ENCODE measurements at regions not wholly inside any gene's neighbourhood (a gene's known extent, or its start where the extent isn't known, plus 50 kb on each side); places are given as distances from the start of the nearest gene placed in this dataset.
"Not testable (repeated sequence)": the region's sequence is repeated elsewhere in the genome, so short reads cannot be mapped to it uniquely, and the experiment has no call there.

- DNase-seq; H3K4me3 ChIP-seq (ENCODE audit: insufficient read depth, low read depth, low read length); H3K36me3 ChIP-seq (replicated peaks; ENCODE audit: control insufficient read depth, insufficient read depth, low read length); H3K27me3 ChIP-seq (ENCODE audit: control insufficient read depth, insufficient read depth, low read length): not testable (repeated sequence)
Observed at GRCh38 chr12:124089181-124089914, 116.3 kb downstream of the ZNF664 start.

DNA sequence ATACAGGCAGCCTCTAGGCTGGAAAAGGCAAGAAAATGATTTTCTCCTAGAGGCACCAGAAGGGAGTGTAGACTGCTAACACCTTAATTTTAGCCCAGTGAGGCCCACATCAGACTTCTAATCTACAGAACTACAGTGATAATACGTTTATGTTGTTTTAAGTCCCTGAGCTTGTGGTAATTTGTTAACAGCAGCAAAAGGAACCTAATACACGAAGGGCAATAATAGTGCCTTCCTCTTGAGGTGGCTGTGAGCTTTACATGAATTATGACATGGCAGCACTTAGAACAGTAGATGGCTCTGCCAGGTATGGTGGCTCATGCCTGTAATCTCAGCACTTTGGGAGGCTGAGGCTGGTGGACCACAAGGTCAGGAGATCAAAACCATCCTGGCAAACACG, 118.8 kb downstream of the ZNF664 start:
- Histone ChIP-seq H3K36me3 (replicated peaks; ENCODE audit: control insufficient read depth, insufficient read depth, low read length) (no peaks in the 10 kb centered on the region), H3K27me3 (ENCODE audit: control insufficient read depth, insufficient read depth, low read length) (no peaks in the 10 kb centered on the region), H3K4me3 (ENCODE audit: insufficient read depth, low read depth, low read length) (no peak overlapping the region)
- no peak for DNase-seq

- H3K4me3 ChIP-seq (ENCODE audit: insufficient read depth, low read depth, low read length); DNase-seq; H3K27me3 ChIP-seq (ENCODE audit: control insufficient read depth, insufficient read depth, low read length): not testable (repeated sequence)
Observed at GRCh38 chr12:124092532-124092931, 119.5 kb downstream of the ZNF664 start.

DNA sequence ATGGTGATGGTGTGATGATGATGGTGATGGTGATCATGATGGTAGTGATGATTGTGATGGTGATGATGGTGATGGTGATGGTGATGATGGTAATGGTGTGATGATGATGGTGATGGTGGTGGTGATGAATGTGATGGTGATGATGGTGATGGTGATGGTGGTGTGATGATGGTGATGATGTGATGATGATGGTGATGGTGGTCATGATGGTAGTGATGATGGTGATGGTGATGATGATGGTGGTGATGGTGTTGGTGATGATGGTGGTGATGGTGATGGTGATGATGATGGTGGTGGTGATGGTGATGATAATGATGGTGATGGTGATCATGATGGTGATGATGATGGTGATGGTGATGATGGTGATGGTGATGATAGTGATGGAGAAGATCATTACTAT, 120.3 kb downstream of the ZNF664 start:
- Histone ChIP-seq H3K27me3 (ENCODE audit: control insufficient read depth, insufficient read depth, low read length) (no peaks in the 10 kb centered on the region), H3K36me3 (replicated peaks; ENCODE audit: control insufficient read depth, insufficient read depth, low read length) (no peaks in the 10 kb centered on the region), H3K4me3 (ENCODE audit: insufficient read depth, low read depth, low read length) (no peak overlapping the region)
- no peak for DNase-seq

More at GRCh38 chr12:124092532-124092931, 119.5 kb downstream of the ZNF664 start:
- H3K36me3 ChIP-seq (replicated peaks; ENCODE audit: control insufficient read depth, insufficient read depth, low read length), result not testable (repeated sequence)

DNA sequence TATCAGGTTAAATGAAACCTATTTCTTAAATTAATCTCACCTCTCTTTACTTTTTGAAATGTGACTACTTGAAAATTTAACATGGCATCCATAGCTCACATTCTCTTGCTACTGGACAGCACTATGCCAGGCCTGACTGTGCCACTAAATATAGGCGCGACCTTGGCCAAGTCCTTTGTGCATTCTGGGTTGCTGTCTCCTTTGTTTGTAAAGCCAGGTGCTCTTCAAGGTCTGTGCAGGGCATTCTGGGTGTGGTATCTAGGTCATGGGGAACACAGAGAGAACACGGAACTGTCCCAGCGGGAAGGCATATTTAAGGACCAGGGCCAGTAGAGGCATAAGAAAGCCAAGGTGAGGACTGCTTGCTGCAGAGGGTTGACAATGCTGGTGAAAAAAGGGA, 121.2 kb downstream of the ZNF664 start:
- no peak for DNase-seq
- Histone ChIP-seq H3K36me3 (replicated peaks; ENCODE audit: control insufficient read depth, insufficient read depth, low read length) (no peaks in the 10 kb centered on the region), H3K4me3 (ENCODE audit: insufficient read depth, low read depth, low read length) (no peak overlapping the region), H3K27me3 (ENCODE audit: control insufficient read depth, insufficient read depth, low read length) (no peaks in the 10 kb centered on the region)

- Histone ChIP-seq H3K27me3 (ENCODE audit: control insufficient read depth, insufficient read depth, low read length) (no peaks in the 10 kb centered on the region), H3K4me3 (ENCODE audit: insufficient read depth, low read depth, low read length) (no peak overlapping the region), H3K36me3 (replicated peaks; ENCODE audit: control insufficient read depth, insufficient read depth, low read length) (no peaks in the 10 kb centered on the region)
- no peak for DNase-seq
Observed at GRCh38 chr12:124094733-124095132, 121.7 kb downstream of the ZNF664 start.

DNA sequence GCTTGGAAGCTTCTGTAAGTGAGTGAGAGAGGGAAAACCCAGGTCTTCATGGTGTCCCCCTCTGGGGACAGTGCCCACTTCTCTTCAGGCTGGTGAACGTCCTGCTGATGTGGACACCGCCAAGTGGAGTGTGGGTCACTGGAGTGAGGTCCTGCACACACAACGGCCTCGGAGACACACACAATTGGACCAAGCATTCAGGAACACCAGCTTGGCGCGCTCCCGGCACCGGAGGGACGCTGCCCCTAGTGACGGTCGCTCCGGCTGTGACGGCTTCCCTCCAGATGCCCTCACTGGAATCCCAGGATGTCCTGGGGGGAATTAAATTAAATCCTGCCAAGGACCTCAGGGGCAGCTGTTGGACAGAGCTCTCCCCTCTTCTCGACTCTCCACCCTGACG, 123.1 kb downstream of the ZNF664 start:
- DNase-seq, result no peak
- Histone ChIP-seq H3K4me3 (ENCODE audit: insufficient read depth, low read depth, low read length) (no peak overlapping the region), H3K27me3 (ENCODE audit: control insufficient read depth, insufficient read depth, low read length) (no peaks in the 10 kb centered on the region), H3K36me3 (replicated peaks; ENCODE audit: control insufficient read depth, insufficient read depth, low read length) (no peaks in the 10 kb centered on the region)

DNA sequence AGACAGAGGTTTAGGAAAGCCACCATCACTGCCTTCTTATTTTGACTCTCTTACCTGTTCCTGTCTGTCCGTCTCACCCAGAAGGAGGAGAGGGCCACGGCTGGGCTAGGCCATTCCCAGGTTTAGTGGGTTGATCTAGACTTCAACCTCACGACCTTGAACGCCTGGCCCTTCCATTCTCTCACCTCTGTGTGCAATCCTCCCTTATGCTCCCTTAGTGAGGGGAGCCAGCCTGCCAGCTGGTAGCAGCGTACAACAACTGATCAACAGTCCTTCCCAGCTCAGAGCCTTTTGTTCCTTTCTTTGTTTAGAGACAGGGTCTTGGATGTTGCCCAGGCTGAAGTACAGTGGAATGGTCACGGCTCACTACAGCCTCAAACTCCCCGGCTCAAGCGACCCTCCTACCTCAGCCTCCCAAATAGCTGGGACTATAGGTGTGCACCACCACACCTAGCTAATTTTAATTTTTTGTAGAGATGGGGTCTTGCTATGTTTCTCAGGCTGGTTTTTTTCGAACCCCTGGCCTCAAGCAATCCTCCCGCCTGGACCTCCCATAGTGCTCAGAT, 123.9 kb downstream of the ZNF664 start:
- no peak overlapping the region for H3K4me3 ChIP-seq (ENCODE audit: insufficient read depth, low read depth, low read length)
- no peak for DNase-seq

GRCh38 chr12:124097701-124098100, 124.7 kb downstream of the ZNF664 start:
- DNase-seq, result no peak
- Histone ChIP-seq H3K36me3 (replicated peaks; ENCODE audit: control insufficient read depth, insufficient read depth, low read length) (no peaks in the 10 kb centered on the region), H3K4me3 (ENCODE audit: insufficient read depth, low read depth, low read length) (no peak overlapping the region), H3K27me3 (ENCODE audit: control insufficient read depth, insufficient read depth, low read length) (no peaks in the 10 kb centered on the region)

More for the DNA sequence above, 123.9 kb downstream of the ZNF664 start:
- Histone ChIP-seq H3K36me3 (replicated peaks; ENCODE audit: control insufficient read depth, insufficient read depth, low read length) (no peaks in the 10 kb centered on the region), H3K27me3 (ENCODE audit: control insufficient read depth, insufficient read depth, low read length) (no peaks in the 10 kb centered on the region)

DNA sequence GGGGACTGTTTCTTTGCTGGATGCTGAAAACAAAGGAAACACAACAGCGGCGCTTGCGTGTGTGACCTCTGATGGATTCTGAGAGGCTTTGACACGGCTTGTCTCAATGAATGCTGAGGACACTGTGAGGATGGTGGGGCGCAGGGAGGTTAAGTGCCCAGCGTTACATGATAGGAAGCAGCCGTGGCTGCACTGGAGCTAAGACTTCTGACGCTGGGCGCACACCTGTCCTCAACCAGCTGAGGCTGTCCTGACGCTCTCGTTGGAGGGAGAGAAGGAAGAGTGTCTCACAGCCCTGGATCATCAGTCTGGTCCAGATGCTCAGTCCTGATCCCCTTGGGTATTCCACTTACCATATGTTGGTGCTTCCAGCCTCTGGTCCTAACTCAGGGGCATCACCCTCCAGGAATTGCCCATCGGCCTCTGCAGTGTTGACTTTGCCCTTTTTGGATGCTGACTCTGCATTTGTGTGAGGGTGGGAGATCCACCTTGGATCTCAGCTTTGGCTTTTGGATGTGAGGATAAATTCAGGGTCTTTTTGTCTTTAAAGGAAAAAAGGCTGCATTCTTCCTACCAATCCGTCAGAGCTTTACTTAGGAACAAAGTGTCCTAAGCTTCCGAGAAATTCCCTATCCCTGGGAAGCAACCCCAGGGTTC, 125.2 kb downstream of the ZNF664 start:
- no peak for DNase-seq
- no peak overlapping the region for H3K4me3 ChIP-seq (ENCODE audit: insufficient read depth, low read depth, low read length)
- H3K27me3 ChIP-seq (ENCODE audit: control insufficient read depth, insufficient read depth, low read length), result no peaks in the 10 kb centered on the region
- H3K36me3 ChIP-seq (replicated peaks; ENCODE audit: control insufficient read depth, insufficient read depth, low read length), result no peaks in the 10 kb centered on the region

DNA sequence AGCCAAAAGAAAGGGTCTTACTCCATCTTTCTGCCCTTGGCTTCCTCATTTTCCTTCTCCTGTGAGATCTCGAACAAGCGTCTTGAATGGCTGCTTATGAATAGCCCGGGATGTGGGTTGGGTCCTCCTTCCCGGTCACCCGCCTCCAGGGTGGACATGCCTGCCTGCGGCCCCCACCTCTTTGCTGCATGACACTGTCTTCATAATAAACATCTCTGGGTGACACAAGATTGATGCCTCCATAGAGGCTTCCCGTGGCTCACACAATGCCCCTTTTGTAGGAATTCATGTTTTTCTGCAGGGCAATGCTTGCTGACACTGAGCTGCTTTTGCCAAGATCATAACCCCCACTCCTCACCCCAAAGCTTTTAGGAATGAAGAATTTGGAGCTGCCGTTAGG, 125.9 kb downstream of the ZNF664 start:
- Histone ChIP-seq H3K36me3 (replicated peaks; ENCODE audit: control insufficient read depth, insufficient read depth, low read length) (no peaks in the 10 kb centered on the region), H3K27me3 (ENCODE audit: control insufficient read depth, insufficient read depth, low read length) (no peaks in the 10 kb centered on the region), H3K4me3 (ENCODE audit: insufficient read depth, low read depth, low read length) (no peak overlapping the region)
- DNase-seq, result no peak

GRCh38 chr12:124099661-124100060, 126.6 kb downstream of the ZNF664 start:
- Histone ChIP-seq H3K4me3 (ENCODE audit: insufficient read depth, low read depth, low read length) (no peak overlapping the region), H3K36me3 (replicated peaks; ENCODE audit: control insufficient read depth, insufficient read depth, low read length) (no peaks in the 10 kb centered on the region)
- no peak for DNase-seq

GRCh38 chr12:124100572-124101178, 127.7 kb downstream of the ZNF664 start:
- Histone ChIP-seq H3K4me3 (ENCODE audit: insufficient read depth, low read depth, low read length) (no peak overlapping the region), H3K36me3 (replicated peaks; ENCODE audit: control insufficient read depth, insufficient read depth, low read length) (no peaks in the 10 kb centered on the region), H3K27me3 (ENCODE audit: control insufficient read depth, insufficient read depth, low read length) (no peaks in the 10 kb centered on the region)
- no peak for DNase-seq

More at GRCh38 chr12:124099661-124100060, 126.6 kb downstream of the ZNF664 start:
- H3K27me3 ChIP-seq (ENCODE audit: control insufficient read depth, insufficient read depth, low read length), result no peaks in the 10 kb centered on the region

GRCh38 chr12:124105546-124105945, 132.5 kb downstream of the ZNF664 start:
- no peaks in the 10 kb centered on the region for H3K36me3 ChIP-seq (replicated peaks; ENCODE audit: control insufficient read depth, insufficient read depth, low read length)
- H3K4me3 ChIP-seq (ENCODE audit: insufficient read depth, low read depth, low read length), result no peak overlapping the region
- DNase-seq, result no peak
- no peaks in the 10 kb centered on the region for H3K27me3 ChIP-seq (ENCODE audit: control insufficient read depth, insufficient read depth, low read length)

DNA sequence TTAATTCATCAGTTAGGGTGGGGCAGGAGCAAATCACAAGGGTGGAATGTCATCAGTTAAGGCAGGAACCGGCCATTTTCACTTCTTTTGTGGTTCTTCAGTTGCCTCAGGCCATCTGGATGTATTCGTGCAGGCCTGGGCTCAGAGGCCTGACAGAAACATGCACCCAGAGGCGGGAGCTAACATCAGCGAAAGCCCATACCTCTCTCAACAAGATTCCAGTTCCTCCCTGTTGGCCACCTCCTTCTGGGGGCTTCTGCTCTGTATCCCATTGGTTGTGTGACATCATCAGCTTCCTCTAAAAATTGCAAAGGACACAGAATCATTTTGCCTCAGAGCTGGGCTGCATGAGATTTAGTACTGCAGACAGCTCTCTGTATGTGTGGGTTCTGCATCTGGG, 134.3 kb downstream of the ZNF664 start:
- Histone ChIP-seq H3K4me3 (ENCODE audit: insufficient read depth, low read depth, low read length) (no peak overlapping the region), H3K27me3 (ENCODE audit: control insufficient read depth, insufficient read depth, low read length) (no peaks in the 10 kb centered on the region), H3K36me3 (replicated peaks; ENCODE audit: control insufficient read depth, insufficient read depth, low read length) (no peaks in the 10 kb centered on the region)
- DNase-seq, result no peak

All from H7 (cell line).